ENCODE measurements at regions not wholly inside any gene's neighbourhood (a gene's known extent, or its start where the extent isn't known, plus 50 kb on each side); places are given as distances from the start of the nearest gene placed in this dataset.

DNA sequence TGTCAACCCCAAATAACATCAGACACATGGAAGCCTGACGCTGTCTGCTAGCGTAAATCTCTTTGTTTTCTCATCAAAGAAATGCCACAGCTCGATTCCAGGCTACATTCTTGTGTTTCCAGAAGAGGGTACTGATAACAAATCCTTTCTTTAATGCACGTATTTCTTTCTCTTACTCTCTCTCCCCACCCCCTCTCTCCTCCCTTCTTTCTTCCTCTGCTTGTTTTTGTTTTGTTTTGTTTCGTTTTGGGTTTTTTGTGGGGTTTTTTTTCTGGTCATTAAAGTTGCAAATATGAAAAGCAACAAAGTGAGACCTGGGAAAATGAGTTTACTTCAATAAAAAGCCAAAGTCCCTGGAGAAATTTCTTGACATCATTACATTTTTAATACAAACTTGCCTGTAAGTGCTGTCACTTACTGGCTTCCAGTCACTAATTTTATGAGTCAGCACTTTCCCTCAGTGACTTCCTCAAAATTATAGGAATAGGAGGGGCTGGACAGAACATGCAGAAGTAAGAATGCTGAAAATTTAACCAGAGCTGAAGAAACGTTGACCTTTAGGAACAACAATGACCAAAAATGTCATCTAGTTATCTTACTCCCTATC lies 106.7 kb upstream of the NABP1 start:
- TF ChIP-seq, protein P1, sequence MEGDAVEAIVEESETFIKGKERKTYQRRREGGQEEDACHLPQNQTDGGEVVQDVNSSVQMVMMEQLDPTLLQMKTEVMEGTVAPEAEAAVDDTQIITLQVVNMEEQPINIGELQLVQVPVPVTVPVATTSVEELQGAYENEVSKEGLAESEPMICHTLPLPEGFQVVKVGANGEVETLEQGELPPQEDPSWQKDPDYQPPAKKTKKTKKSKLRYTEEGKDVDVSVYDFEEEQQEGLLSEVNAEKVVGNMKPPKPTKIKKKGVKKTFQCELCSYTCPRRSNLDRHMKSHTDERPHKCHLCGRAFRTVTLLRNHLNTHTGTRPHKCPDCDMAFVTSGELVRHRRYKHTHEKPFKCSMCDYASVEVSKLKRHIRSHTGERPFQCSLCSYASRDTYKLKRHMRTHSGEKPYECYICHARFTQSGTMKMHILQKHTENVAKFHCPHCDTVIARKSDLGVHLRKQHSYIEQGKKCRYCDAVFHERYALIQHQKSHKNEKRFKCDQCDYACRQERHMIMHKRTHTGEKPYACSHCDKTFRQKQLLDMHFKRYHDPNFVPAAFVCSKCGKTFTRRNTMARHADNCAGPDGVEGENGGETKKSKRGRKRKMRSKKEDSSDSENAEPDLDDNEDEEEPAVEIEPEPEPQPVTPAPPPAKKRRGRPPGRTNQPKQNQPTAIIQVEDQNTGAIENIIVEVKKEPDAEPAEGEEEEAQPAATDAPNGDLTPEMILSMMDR (IDR thresholded peaks at IDR 0.05) = no peak
- no peak for TF ChIP-seq POLR2A (IDR thresholded peaks at IDR 0.05)
